MCF 10A (cell line): ENCODE measurements at regions not wholly inside any gene's neighbourhood (a gene's known extent, or its start where the extent isn't known, plus 50 kb on each side); places are given as distances from the start of the nearest gene placed in this dataset.

ENCODE experiments used
- BruUV-seq: library from RNA; stranded (reverse); fragments of 400-500 nt; replicated peaks from 2 replicates; lab custom pipeline; 2021; lab: Mats Ljungman, UMichigan
- CTCF ChIA-PET: fragments of 300-600 bp; sonication (Branson Sonifier 250); formaldehyde crosslinking; extraction: SDS; loops from one replicate; lab custom pipeline; 2021; ENCODE audit warnings: antibody characterized with exemption, inconsistent platforms; lab: Yijun Ruan, JAX
- POLR2A ChIA-PET: fragments of 300-600, 350-650 bp; sonication (Branson Sonifier 250); formaldehyde crosslinking; extraction: SDS; loops from one replicate; lab custom pipeline; 2020; ENCODE audit warnings: antibody characterized with exemption, inconsistent platforms; lab: Yijun Ruan, JAX
- DNase-seq: peaks from one replicate; pipeline ENCODE4 v3.0.0-alpha.2; 2018; ENCODE audit not compliant: unreplicated experiment
- H3K27ac Mint-ChIP-seq: one replicate; pipeline ENCODE4 v1.8.0; 2022; ENCODE audit warnings: mild to moderate bottlenecking, low read depth, mixed read lengths; ENCODE audit not compliant: unreplicated experiment
- H3K27me3 Mint-ChIP-seq: one replicate; pipeline ENCODE4 v1.8.0; 2022; ENCODE audit warnings: mixed read lengths; ENCODE audit not compliant: insufficient read depth, unreplicated experiment
- H3K36me3 Mint-ChIP-seq: one replicate; pipeline ENCODE4 v1.8.0; 2022; ENCODE audit warnings: mild to moderate bottlenecking, moderate library complexity, mixed read lengths; ENCODE audit not compliant: insufficient read depth, unreplicated experiment
- H3K4me1 Mint-ChIP-seq: one replicate; pipeline ENCODE4 v1.8.0; 2022; ENCODE audit warnings: mixed read lengths; ENCODE audit not compliant: insufficient read depth, unreplicated experiment
- H3K4me3 Mint-ChIP-seq: one replicate; pipeline ENCODE4 v1.8.0; 2022; ENCODE audit warnings: mild to moderate bottlenecking, moderate library complexity, mixed read lengths; ENCODE audit not compliant: unreplicated experiment
- H3K9me3 Mint-ChIP-seq: one replicate; pipeline ENCODE4 v1.8.0; 2022; ENCODE audit warnings: mixed read lengths; ENCODE audit not compliant: unreplicated experiment
- CTCF ChIP-seq: fragments of 200-600 bp; IDR thresholded peaks from one replicate; pipeline ENCODE4 v1.8.0; 2022; ENCODE audit warnings: antibody characterized with exemption, mild to moderate bottlenecking; ENCODE audit not compliant: unreplicated experiment
- intact Hi-C: fragments of 100-400 bp; cut with micrococcal nuclease; formaldehyde crosslinking; loops from 2 replicates; pipeline ENCODE4 v1.14.1; 2022

GRCh38 chr2:217150236-217150635 is 290.4 kb upstream of the TNP1 start:
- H3K27me3 Mint-ChIP-seq = peaks cover 26% of the 10 kb centered on the region
- no peaks in the 10 kb centered on the region for H3K4me1 Mint-ChIP-seq
- BruUV-seq = no TSS peak
- intact Hi-C loops = no loop called here
- ChIA-PET POLR2A (no interaction called here), CTCF (interaction anchor here (2.3 kb wide), 1 partner anchor 16 kb away, joined by 7 read pairs; no protein-coding TSS in a partner anchor)
- H3K4me3 Mint-ChIP-seq = no peak overlapping the region
- no peak for TF ChIP-seq CTCF
- no peak for DNase-seq
- no peaks in the 10 kb centered on the region for H3K9me3 Mint-ChIP-seq
- H3K27ac Mint-ChIP-seq = no peak overlapping the region
- no peaks in the 10 kb centered on the region for H3K36me3 Mint-ChIP-seq

DNA sequence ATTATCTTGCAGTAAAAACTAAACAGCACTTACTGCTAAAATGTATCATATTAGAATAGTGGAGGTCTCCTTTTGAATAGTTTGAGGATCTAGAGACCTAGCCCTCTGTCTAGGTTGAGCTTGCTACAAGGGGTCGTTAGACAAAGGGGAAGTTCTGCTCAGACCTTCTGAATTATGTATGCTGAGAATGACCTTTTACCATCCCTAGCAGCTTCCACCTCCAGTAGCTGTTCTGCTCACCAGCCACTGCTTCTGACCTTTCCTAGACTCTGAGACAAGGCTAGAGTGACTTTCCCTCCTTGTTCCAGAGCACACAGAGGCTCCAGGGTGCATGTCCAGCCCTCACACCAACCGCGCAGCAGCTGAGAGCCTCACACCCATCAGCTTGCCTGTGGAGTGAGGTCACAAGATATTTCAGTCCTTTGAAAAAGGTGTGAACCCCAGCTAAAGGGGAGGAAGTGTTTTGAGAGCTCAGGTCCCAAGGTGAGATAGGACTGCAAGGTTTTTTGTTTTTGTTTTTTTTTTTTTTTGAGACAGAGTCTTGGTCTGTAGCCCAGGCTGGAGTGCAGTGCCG is 289.3 kb upstream of the TNP1 start:
- H3K36me3 Mint-ChIP-seq = no peaks in the 10 kb centered on the region
- H3K27ac Mint-ChIP-seq = no peak overlapping the region
- no peaks in the 10 kb centered on the region for H3K9me3 Mint-ChIP-seq
- ChIA-PET POLR2A (no interaction called here), CTCF (interaction anchor here (1.0 to 2.3 kb wide), 4 partner anchors 17 to 481 kb away, joined by 3 to 9 read pairs (median 6); no protein-coding TSS in a partner anchor)
- no TSS peak for BruUV-seq
- no peaks in the 10 kb centered on the region for H3K4me1 Mint-ChIP-seq
- intact Hi-C loops = loop anchor here (10.0 kb wide), 1 partner anchor 104 kb away; no protein-coding TSS in a partner anchor
- DNase-seq = no peak
- H3K4me3 Mint-ChIP-seq = no peak overlapping the region
- no peak for TF ChIP-seq CTCF
- peaks cover 26% of the 10 kb centered on the region for H3K27me3 Mint-ChIP-seq

DNA sequence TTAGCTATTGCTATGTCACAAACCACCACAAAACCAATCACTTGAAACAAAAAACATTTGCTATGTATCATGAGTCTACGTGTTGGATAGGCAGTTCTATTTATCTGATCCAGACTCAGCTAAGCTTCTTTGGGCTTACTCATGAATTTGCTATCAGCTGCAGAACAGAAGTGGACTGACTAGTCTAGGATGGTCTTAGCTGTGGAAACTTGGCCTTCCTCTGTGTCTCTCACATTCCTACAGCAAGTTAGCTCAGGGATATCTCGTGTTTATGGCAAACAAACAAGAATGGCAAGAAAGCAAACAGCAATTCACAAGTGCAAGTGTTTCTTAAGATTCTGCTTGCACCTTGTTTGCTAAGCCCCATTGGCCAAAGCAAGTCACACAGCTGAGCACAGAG is 288.0 kb upstream of the TNP1 start:
- intact Hi-C loops = loop anchor here (10.0 kb wide), 1 partner anchor 103 kb away; no protein-coding TSS in a partner anchor
- Mint-ChIP-seq H3K4me1 (no peaks in the 10 kb centered on the region), H3K4me3 (no peak overlapping the region), H3K27me3 (peaks cover 24% of the 10 kb centered on the region), H3K9me3 (no peaks in the 10 kb centered on the region), H3K36me3 (no peaks in the 10 kb centered on the region), H3K27ac (no peak overlapping the region)
- BruUV-seq = no TSS peak
- CTCF ChIA-PET = interaction anchor here (0.7 to 2.0 kb wide), 6 partner anchors 10 to 483 kb away, joined by 3 to 11 read pairs (median 4); no protein-coding TSS in a partner anchor
- POLR2A ChIA-PET = no interaction called here
- DNase-seq = no peak
- TF ChIP-seq CTCF = no peak

DNA sequence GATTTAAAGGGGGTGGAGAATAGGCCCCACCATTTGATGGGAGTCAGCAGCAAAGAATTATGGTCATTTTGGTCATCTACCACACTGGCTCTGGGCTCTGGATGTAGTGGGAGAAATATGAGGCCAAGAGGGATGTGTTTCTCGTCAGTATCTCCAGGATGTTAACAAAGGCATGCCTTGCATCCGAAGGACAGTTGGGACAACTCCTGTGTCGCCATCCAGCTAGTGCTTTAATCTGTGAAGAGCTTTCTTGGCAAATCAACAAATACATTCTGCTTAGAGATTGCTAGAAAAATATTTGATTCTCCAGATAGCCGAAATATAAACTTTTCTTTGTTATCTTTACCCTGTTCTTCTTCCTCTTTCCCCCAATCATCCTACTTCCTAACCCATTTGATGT is 287.1 kb upstream of the TNP1 start:
- no peak for TF ChIP-seq CTCF
- POLR2A ChIA-PET = interaction anchor here (0.7 kb wide), 1 partner anchor 355 kb away, joined by 3 read pairs; no protein-coding TSS in a partner anchor
- no peak overlapping the region for H3K27ac Mint-ChIP-seq
- BruUV-seq = no TSS peak
- no peaks in the 10 kb centered on the region for H3K4me1 Mint-ChIP-seq
- DNase-seq = no peak
- CTCF ChIA-PET = interaction anchor here (0.7 to 2.0 kb wide), 7 partner anchors 12 to 482 kb away, joined by 3 to 11 read pairs (median 4); no protein-coding TSS in a partner anchor
- intact Hi-C loops = loop anchor here (10.0 kb wide), 1 partner anchor 102 kb away; no protein-coding TSS in a partner anchor
- no peaks in the 10 kb centered on the region for H3K9me3 Mint-ChIP-seq
- peaks cover 15% of the 10 kb centered on the region for H3K27me3 Mint-ChIP-seq
- H3K36me3 Mint-ChIP-seq = no peaks in the 10 kb centered on the region
- no peak overlapping the region for H3K4me3 Mint-ChIP-seq
